Endothelial cell of umbilical vein (primary cell): ENCODE measurements at regions not wholly inside any gene's neighbourhood (a gene's known extent, or its start where the extent isn't known, plus 50 kb on each side); places are given as distances from the start of the nearest gene placed in this dataset.

Experiments
- EZH2 ChIP-seq: IDR thresholded peaks from 2 replicates; pipeline ENCODE4 v1.6.1; 2012; ENCODE audit warnings: borderline replicate concordance, low read depth, mild to moderate bottlenecking, moderate library complexity, low read length, inconsistent platforms; ENCODE audit not compliant: severe bottlenecking
- FOS ChIP-seq: IDR thresholded peaks from 2 replicates; pipeline ENCODE4 v1.6.1; 2011; ENCODE audit warnings: mild to moderate bottlenecking, low read length, moderate library complexity, borderline replicate concordance; ENCODE audit not compliant: insufficient read depth
- MYC ChIP-seq: IDR thresholded peaks from one replicate; pipeline ENCODE4 v1.6.1; 2011; ENCODE audit warnings: mild to moderate bottlenecking, low read depth, low read length
- POLR2A ChIP-seq: IDR thresholded peaks from 2 replicates; pipeline ENCODE4 v1.6.1; 2012; ENCODE audit warnings: low read depth, mild to moderate bottlenecking, control low read depth, low read length
- TF ChIP-seq, protein P1 (sequence below), 2 donors: IDR thresholded peaks; 1 replicate in 1 of 2; 2 replicates in 1 of 2; pipeline ENCODE4 v1.5.1; 2011; ENCODE audit warnings: low read length in 2 of 2, mild to moderate bottlenecking in 2 of 2, moderate library complexity in 2 of 2, control low read depth in 1 of 2, inconsistent platforms in 1 of 2, low read depth in 1 of 2; ENCODE audit not compliant: insufficient read depth in 1 of 2; ENCODE audit errors: extremely low read depth in 1 of 2
- TF ChIP-seq, protein P2 (sequence below): IDR thresholded peaks from 2 replicates; pipeline ENCODE4 v1.6.1; 2011; ENCODE audit not compliant: insufficient read depth, insufficient read length

DNA sequence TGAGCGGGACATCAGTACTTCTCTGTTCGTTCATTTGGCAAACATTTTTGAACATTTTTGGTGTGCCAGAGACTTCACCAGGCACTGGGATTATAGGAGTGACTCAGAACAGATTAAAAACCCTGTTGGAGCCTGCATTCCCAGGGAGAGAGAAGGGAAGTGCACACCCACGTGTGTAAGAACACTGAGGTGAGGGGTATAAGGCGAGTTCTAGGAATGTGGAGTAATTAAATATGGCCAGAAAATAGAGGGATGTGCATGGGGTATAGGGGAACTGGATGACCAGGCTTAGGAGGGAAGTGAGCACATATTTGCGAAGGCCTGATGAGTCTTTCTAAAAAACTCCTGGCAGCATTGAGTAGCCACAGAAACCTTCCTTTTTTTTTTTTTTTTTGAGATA lies 401.2 kb upstream of the C2CD4B start:
- TF ChIP-seq POLR2A (no peak), EZH2 (no peak), FOS (no peak), MYC (no peak)
- TF ChIP-seq, protein P1, sequence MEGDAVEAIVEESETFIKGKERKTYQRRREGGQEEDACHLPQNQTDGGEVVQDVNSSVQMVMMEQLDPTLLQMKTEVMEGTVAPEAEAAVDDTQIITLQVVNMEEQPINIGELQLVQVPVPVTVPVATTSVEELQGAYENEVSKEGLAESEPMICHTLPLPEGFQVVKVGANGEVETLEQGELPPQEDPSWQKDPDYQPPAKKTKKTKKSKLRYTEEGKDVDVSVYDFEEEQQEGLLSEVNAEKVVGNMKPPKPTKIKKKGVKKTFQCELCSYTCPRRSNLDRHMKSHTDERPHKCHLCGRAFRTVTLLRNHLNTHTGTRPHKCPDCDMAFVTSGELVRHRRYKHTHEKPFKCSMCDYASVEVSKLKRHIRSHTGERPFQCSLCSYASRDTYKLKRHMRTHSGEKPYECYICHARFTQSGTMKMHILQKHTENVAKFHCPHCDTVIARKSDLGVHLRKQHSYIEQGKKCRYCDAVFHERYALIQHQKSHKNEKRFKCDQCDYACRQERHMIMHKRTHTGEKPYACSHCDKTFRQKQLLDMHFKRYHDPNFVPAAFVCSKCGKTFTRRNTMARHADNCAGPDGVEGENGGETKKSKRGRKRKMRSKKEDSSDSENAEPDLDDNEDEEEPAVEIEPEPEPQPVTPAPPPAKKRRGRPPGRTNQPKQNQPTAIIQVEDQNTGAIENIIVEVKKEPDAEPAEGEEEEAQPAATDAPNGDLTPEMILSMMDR (IDR thresholded peaks at IDR 0.05; ENCODE audit: extremely low read depth in 1 of 2, insufficient read depth in 1 of 2, low read depth in 1 of 2, low read length in 2 of 2): no peak
- TF ChIP-seq, protein P2, sequence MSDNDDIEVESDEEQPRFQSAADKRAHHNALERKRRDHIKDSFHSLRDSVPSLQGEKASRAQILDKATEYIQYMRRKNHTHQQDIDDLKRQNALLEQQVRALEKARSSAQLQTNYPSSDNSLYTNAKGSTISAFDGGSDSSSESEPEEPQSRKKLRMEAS: no peak
